ENCODE measurements at regions not wholly inside any gene's neighbourhood (a gene's known extent, or its start where the extent isn't known, plus 50 kb on each side); places are given as distances from the start of the nearest gene placed in this dataset.
A peak's percentile ranks its signal among the peaks of the same experiment; 100 is the strongest.

DNA sequence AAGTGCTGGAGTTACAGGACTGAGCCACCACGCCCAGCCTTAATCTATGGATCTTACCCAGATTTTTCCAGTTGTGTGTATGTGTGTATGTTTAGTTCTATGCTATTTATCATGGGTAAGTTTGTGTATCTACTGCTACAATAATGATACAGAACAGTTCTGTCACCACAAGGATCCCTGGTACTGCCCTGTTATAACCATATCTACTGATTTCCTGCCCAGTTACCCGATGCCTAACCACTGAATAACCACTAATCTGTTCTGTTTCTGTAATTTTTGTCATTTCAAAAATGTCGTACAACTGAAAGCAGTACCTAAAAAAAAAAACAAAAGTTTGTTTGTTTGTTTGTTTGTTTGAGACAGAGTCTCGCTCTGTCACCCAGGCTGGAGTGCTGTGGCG lies 123.7 kb upstream of the RAP2B start:
- Mint-ChIP-seq H3K4me3 (no peak overlapping the region), H3K27ac (no peak overlapping the region), H3K9me3 (no peaks in the 10 kb centered on the region), H3K27me3 (ENCODE audit: insufficient read depth, low read depth, poor library complexity) (no peaks in the 10 kb centered on the region), H3K36me3 (ENCODE audit: low read depth) (no peaks in the 10 kb centered on the region), H3K4me1 (no peaks in the 10 kb centered on the region)
- Histone ChIP-seq H3K36me3 (ENCODE audit: insufficient read depth) (no peaks in the 10 kb centered on the region), H3K9me2 (ENCODE audit: insufficient read depth) (no peaks in the 10 kb centered on the region), H3K79me2 (replicated peaks; ENCODE audit: insufficient read depth) (no peaks in the 10 kb centered on the region), H3K27ac (ENCODE audit: low read depth) (no peak overlapping the region), H3F3A (replicated peaks; ENCODE audit: low read depth) (no peaks in the 10 kb centered on the region), H3K27me3 (ENCODE audit: insufficient read depth) (no peaks in the 10 kb centered on the region), H2AFZ (no peak overlapping the region), H3K4me2 (no peak overlapping the region), H4K20me1 (replicated peaks; ENCODE audit: insufficient read depth) (no peaks in the 10 kb centered on the region), H3K4me1 (ENCODE audit: insufficient read depth) (no peaks in the 10 kb centered on the region), H3K4me3 (no peak overlapping the region)
- no peak for ATAC-seq
- TF ChIP-seq EZH2phosphoT487 (IDR thresholded peaks at IDR 0.05; ENCODE audit: unreplicated experiment) = no peak
- TF ChIP-seq, protein P1, sequence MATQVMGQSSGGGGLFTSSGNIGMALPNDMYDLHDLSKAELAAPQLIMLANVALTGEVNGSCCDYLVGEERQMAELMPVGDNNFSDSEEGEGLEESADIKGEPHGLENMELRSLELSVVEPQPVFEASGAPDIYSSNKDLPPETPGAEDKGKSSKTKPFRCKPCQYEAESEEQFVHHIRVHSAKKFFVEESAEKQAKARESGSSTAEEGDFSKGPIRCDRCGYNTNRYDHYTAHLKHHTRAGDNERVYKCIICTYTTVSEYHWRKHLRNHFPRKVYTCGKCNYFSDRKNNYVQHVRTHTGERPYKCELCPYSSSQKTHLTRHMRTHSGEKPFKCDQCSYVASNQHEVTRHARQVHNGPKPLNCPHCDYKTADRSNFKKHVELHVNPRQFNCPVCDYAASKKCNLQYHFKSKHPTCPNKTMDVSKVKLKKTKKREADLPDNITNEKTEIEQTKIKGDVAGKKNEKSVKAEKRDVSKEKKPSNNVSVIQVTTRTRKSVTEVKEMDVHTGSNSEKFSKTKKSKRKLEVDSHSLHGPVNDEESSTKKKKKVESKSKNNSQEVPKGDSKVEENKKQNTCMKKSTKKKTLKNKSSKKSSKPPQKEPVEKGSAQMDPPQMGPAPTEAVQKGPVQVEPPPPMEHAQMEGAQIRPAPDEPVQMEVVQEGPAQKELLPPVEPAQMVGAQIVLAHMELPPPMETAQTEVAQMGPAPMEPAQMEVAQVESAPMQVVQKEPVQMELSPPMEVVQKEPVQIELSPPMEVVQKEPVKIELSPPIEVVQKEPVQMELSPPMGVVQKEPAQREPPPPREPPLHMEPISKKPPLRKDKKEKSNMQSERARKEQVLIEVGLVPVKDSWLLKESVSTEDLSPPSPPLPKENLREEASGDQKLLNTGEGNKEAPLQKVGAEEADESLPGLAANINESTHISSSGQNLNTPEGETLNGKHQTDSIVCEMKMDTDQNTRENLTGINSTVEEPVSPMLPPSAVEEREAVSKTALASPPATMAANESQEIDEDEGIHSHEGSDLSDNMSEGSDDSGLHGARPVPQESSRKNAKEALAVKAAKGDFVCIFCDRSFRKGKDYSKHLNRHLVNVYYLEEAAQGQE (IDR thresholded peaks at IDR 0.05; ENCODE audit: unreplicated experiment) = no peak
- no peak for TF ChIP-seq ZNF114 (CRISPR knock-in tag; IDR thresholded peaks at IDR 0.05)
- no peak for TF ChIP-seq STAT1 (IDR thresholded peaks at IDR 0.05; ENCODE audit: unreplicated experiment)
- no peak for TF ChIP-seq ZNF331 (CRISPR knock-in tag; IDR thresholded peaks at IDR 0.05; ENCODE audit: low read depth)
- no peak for DNase-seq (ENCODE audit: low spot score)

- H3K4me3 Mint-ChIP-seq = no peak overlapping the region
- TF ChIP-seq NANOG (IDR thresholded peaks at IDR 0.05; ENCODE audit: borderline replicate concordance) (no peak), CREB1 (CRISPR knock-in tag; IDR thresholded peaks at IDR 0.05; ENCODE audit: low read depth) (no peak), ZNF331 (CRISPR knock-in tag; IDR thresholded peaks at IDR 0.05; ENCODE audit: low read depth) (no peak)
- TF ChIP-seq, protein P1 (IDR thresholded peaks at IDR 0.05; ENCODE audit: unreplicated experiment) = no peak
- H2AFZ ChIP-seq = peak overlapping the region; percentile 52; the same call in 1 of the 2 replicates
- no peaks in the 10 kb centered on the region for H3K27me3 ChIP-seq (ENCODE audit: insufficient read depth)
- no peak overlapping the region for H3K27ac Mint-ChIP-seq
- no peaks in the 10 kb centered on the region for H3F3A ChIP-seq (replicated peaks; ENCODE audit: low read depth)
- no peaks in the 10 kb centered on the region for H3K79me2 ChIP-seq (replicated peaks; ENCODE audit: insufficient read depth)
- H3K4me3 ChIP-seq = no peak overlapping the region
- H3K4me2 ChIP-seq = no peak overlapping the region
- H3K9me3 Mint-ChIP-seq = no peaks in the 10 kb centered on the region
- no peaks in the 10 kb centered on the region for H3K36me3 Mint-ChIP-seq (ENCODE audit: low read depth)
- H4K20me1 ChIP-seq (replicated peaks; ENCODE audit: insufficient read depth) = no peaks in the 10 kb centered on the region
- DNase-seq (ENCODE audit: low spot score) (no peak), ATAC-seq (no peak)
- H3K27me3 Mint-ChIP-seq (ENCODE audit: insufficient read depth, low read depth, poor library complexity) = no peaks in the 10 kb centered on the region
- no peaks in the 10 kb centered on the region for H3K9me2 ChIP-seq (ENCODE audit: insufficient read depth)
- H3K27ac ChIP-seq (ENCODE audit: low read depth) = no peak overlapping the region
- H3K4me1 ChIP-seq (ENCODE audit: insufficient read depth) = no peaks in the 10 kb centered on the region
- H3K36me3 ChIP-seq (ENCODE audit: insufficient read depth) = no peaks in the 10 kb centered on the region
- 0 out of 3 replicates have a peak, but pooled peaks cover 2% of the 10 kb centered on the region for H3K4me1 Mint-ChIP-seq
Observed at GRCh38 chr3:153038779-153039178, 123.2 kb upstream of the RAP2B start.

Data from GM23338 (cell line).